SK-N-SH (cell line): ENCODE measurements at regions not wholly inside any gene's neighbourhood (a gene's known extent, or its start where the extent isn't known, plus 50 kb on each side); places are given as distances from the start of the nearest gene placed in this dataset.

ENCODE experiments used
- CTCF ChIP-seq: fragments of 200-600 bp; sonication (generic); IDR thresholded peaks from 2 replicates; pipeline ENCODE4 v1.6.1; 2017; ENCODE audit warnings: antibody characterized with exemption, mild to moderate bottlenecking, moderate library complexity
- EP300 ChIP-seq, 2 experiments: IDR thresholded peaks; 2 replicates each; pipeline versions ENCODE4 v1.4.0 to v1.6.1; 2012; ENCODE audit warnings: borderline replicate concordance in 1 of 2, low read depth in 1 of 2, low read length in 1 of 2
- EZH2phosphoT487 ChIP-seq: fragments of 200-600 bp; sonication (generic); IDR thresholded peaks from 2 replicates; pipeline ENCODE4 v1.6.1; 2017; ENCODE audit warnings: low read depth, mixed run types, mild to moderate bottlenecking, antibody characterized with exemption, moderate library complexity, borderline replicate concordance
- FOSL2 ChIP-seq: IDR thresholded peaks from 2 replicates; pipeline ENCODE4 v1.4.0; 2012; ENCODE audit warnings: low read depth, mild to moderate bottlenecking, moderate library complexity, borderline replicate concordance
- POLR2AphosphoS5 ChIP-seq: IDR thresholded peaks from 2 replicates; pipeline ENCODE4 v1.6.1; 2012; ENCODE audit warnings: low read depth, low read length
- USF1 ChIP-seq: IDR thresholded peaks from 2 replicates; pipeline ENCODE4 v1.4.0; 2012; ENCODE audit warnings: low read depth, borderline replicate concordance
- USF2 ChIP-seq: fragments of 150-350 bp; IDR thresholded peaks from 2 replicates; pipeline ENCODE4 v1.6.1; 2017; ENCODE audit warnings: antibody characterized with exemption, low read length, low read depth, borderline replicate concordance

DNA sequence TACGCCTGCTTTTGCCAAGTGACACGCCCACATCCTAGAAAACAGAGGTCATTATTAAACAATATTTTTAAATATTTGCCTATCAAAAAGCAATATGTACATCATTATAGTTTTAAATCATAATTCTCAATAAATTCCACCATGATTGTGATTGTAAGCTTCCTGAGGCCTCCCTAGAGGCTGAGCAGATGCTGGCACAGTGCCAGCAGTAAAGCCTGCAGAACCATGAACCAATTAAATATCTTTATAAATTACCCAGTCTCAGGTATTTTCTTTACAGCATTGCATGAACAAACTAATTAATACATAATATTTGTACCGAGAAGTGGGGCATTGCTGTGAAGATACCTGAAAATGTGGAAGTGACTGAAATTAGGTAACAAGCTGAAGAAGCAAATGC is 174.7 kb upstream of the TMEM196 start:
- TF ChIP-seq CTCF (no peak), USF1 (no peak), EP300 (IDR thresholded peaks at IDR 0.05; ENCODE audit: borderline replicate concordance in 1 of 2, low read depth in 1 of 2, low read length in 1 of 2) (no peak), EZH2phosphoT487 (no peak), FOSL2 (no peak), USF2 (no peak), POLR2AphosphoS5 (no peak)
